ENCODE measurements at regions not wholly inside any gene's neighbourhood (a gene's known extent, or its start where the extent isn't known, plus 50 kb on each side); places are given as distances from the start of the nearest gene placed in this dataset.

GRCh38 chr2:166560022-166560421, 66.0 kb upstream of the SCN7A start:
- no peaks in the 10 kb centered on the region for H4K20me1 ChIP-seq (ENCODE audit: insufficient read depth, low read length)
- no peak overlapping the region for H3K4me2 ChIP-seq (ENCODE audit: low read length)
- H2AFZ ChIP-seq (ENCODE audit: low read length) = no peak overlapping the region
- no peaks in the 10 kb centered on the region for H3F3A ChIP-seq (ENCODE audit: insufficient read depth, low read length)
- no peak overlapping the region for H3K9ac ChIP-seq (ENCODE audit: low read length)
- H3K79me2 ChIP-seq (ENCODE audit: insufficient read depth, low read length) = no peaks in the 10 kb centered on the region
- H3K9me3 ChIP-seq (ENCODE audit: low read length) = no peaks in the 10 kb centered on the region
- no peaks in the 10 kb centered on the region for H3K36me3 ChIP-seq (ENCODE audit: insufficient read depth, low read length)
- TF ChIP-seq EZH2 (IDR thresholded peaks at IDR 0.05; ENCODE audit: borderline replicate concordance, low read length) = no peak
- TF ChIP-seq, protein P1, sequence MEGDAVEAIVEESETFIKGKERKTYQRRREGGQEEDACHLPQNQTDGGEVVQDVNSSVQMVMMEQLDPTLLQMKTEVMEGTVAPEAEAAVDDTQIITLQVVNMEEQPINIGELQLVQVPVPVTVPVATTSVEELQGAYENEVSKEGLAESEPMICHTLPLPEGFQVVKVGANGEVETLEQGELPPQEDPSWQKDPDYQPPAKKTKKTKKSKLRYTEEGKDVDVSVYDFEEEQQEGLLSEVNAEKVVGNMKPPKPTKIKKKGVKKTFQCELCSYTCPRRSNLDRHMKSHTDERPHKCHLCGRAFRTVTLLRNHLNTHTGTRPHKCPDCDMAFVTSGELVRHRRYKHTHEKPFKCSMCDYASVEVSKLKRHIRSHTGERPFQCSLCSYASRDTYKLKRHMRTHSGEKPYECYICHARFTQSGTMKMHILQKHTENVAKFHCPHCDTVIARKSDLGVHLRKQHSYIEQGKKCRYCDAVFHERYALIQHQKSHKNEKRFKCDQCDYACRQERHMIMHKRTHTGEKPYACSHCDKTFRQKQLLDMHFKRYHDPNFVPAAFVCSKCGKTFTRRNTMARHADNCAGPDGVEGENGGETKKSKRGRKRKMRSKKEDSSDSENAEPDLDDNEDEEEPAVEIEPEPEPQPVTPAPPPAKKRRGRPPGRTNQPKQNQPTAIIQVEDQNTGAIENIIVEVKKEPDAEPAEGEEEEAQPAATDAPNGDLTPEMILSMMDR (IDR thresholded peaks at IDR 0.05; ENCODE audit: low read length) = no peak
- no peaks in the 10 kb centered on the region for H3K9me2 ChIP-seq (ENCODE audit: low read depth, low read length)
- H3K27ac ChIP-seq (ENCODE audit: low read depth, low read length, poor library complexity, severe bottlenecking) = no peak overlapping the region
- no peaks in the 10 kb centered on the region for H3K27me3 ChIP-seq (ENCODE audit: insufficient read depth, low read length)
- H3K4me3 ChIP-seq (ENCODE audit: low read depth, low read length, poor library complexity, severe bottlenecking) = no peak overlapping the region
- H3K4me1 ChIP-seq (ENCODE audit: insufficient read depth, low read length, severe bottlenecking) = no peaks in the 10 kb centered on the region

DNA sequence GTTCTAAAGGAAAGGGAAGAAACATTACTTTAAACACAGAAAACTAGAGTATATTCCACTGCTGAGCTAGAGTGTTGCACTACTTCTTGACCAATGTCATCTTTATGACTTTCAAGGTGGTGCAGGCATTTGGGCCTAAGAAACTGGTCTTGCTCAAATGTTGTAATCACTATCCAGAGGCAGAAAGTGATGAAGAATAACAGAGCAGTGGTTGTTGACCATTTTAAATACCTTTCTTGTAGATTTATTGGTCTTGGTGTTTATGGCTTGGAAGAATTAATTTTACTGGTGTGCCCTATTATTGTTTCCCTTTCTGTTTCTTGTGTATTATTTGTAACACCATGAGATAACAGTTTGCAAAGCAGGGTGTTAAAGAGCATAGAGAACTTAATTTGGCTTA, 56.9 kb upstream of the SCN7A start:
- no peak overlapping the region for H3K4me3 ChIP-seq (ENCODE audit: low read depth, low read length, poor library complexity, severe bottlenecking)
- H3K9ac ChIP-seq (ENCODE audit: low read length) = no peak overlapping the region
- H3F3A ChIP-seq (ENCODE audit: insufficient read depth, low read length) = no peaks in the 10 kb centered on the region
- H3K4me1 ChIP-seq (ENCODE audit: insufficient read depth, low read length, severe bottlenecking) = no peaks in the 10 kb centered on the region
- no peaks in the 10 kb centered on the region for H3K36me3 ChIP-seq (ENCODE audit: insufficient read depth, low read length)
- no peaks in the 10 kb centered on the region for H4K20me1 ChIP-seq (ENCODE audit: insufficient read depth, low read length)
- TF ChIP-seq, protein P1 (IDR thresholded peaks at IDR 0.05; ENCODE audit: low read length) = no peak
- TF ChIP-seq EZH2 (IDR thresholded peaks at IDR 0.05; ENCODE audit: borderline replicate concordance, low read length) = no peak
- no peak overlapping the region for H3K4me2 ChIP-seq (ENCODE audit: low read length)
- no peaks in the 10 kb centered on the region for H3K27me3 ChIP-seq (ENCODE audit: insufficient read depth, low read length)
- H3K27ac ChIP-seq (ENCODE audit: low read depth, low read length, poor library complexity, severe bottlenecking) = no peak overlapping the region
- H3K9me2 ChIP-seq (ENCODE audit: low read depth, low read length) = no peaks in the 10 kb centered on the region
- H3K79me2 ChIP-seq (ENCODE audit: insufficient read depth, low read length) = no peaks in the 10 kb centered on the region
- no peaks in the 10 kb centered on the region for H3K9me3 ChIP-seq (ENCODE audit: low read length)
- H2AFZ ChIP-seq (ENCODE audit: low read length) = no peak overlapping the region

- TF ChIP-seq, protein P1 (IDR thresholded peaks at IDR 0.05; ENCODE audit: low read length) = no peak
- TF ChIP-seq EZH2 (IDR thresholded peaks at IDR 0.05; ENCODE audit: borderline replicate concordance, low read length) = no peak
- Histone ChIP-seq H3K27me3 (ENCODE audit: insufficient read depth, low read length) (no peaks in the 10 kb centered on the region), H2AFZ (ENCODE audit: low read length) (no peak overlapping the region), H3K36me3 (ENCODE audit: insufficient read depth, low read length) (no peaks in the 10 kb centered on the region), H3K4me3 (ENCODE audit: low read depth, low read length, poor library complexity, severe bottlenecking) (no peak overlapping the region), H4K20me1 (ENCODE audit: insufficient read depth, low read length) (no peaks in the 10 kb centered on the region), H3K27ac (ENCODE audit: low read depth, low read length, poor library complexity, severe bottlenecking) (no peak overlapping the region), H3F3A (ENCODE audit: insufficient read depth, low read length) (no peaks in the 10 kb centered on the region), H3K9me3 (ENCODE audit: low read length) (no peaks in the 10 kb centered on the region), H3K9ac (ENCODE audit: low read length) (no peak overlapping the region), H3K9me2 (ENCODE audit: low read depth, low read length) (no peaks in the 10 kb centered on the region), H3K4me2 (ENCODE audit: low read length) (no peak overlapping the region), H3K4me1 (ENCODE audit: insufficient read depth, low read length, severe bottlenecking) (no peaks in the 10 kb centered on the region), H3K79me2 (ENCODE audit: insufficient read depth, low read length) (no peaks in the 10 kb centered on the region)
Measured at GRCh38 chr2:166545473-166545872, 51.4 kb upstream of the SCN7A start.

All from OCI-LY1 (cell line).